H1 (cell line): ENCODE measurements at regions not wholly inside any gene's neighbourhood (a gene's known extent, or its start where the extent isn't known, plus 50 kb on each side); places are given as distances from the start of the nearest gene placed in this dataset.

Source experiments
- CTCF ChIA-PET: fragments of 300-600 bp; sonication (Branson Sonifier 250); formaldehyde crosslinking; loops from one replicate; lab custom pipeline; 2021; ENCODE audit not compliant: partially characterized antibody; lab: Charles Lee
- POLR2A ChIA-PET: fragments of 300-600 bp; sonication (Branson Sonifier 250); formaldehyde crosslinking; loops from one replicate; lab custom pipeline; 2021; ENCODE audit warnings: inconsistent platforms; ENCODE audit not compliant: partially characterized antibody; lab: Charles Lee
- DNase-seq, 2 experiments: peaks; one replicate each; pipeline versions ENCODE4 v3.0.0 to v3.0.0-alpha.2; 2010 to 2022; ENCODE audit warnings: low spot score in 2 of 2, low read depth in 1 of 2, mixed read lengths in 1 of 2
- FAIRE-seq: peaks from 2 replicates; lab custom pipeline; 2011; peaks lifted over from hg19 to GRCh38; lab: Jason Lieb, UNC
- H2AFZ ChIP-seq: 2 replicates; pipeline ENCODE4 v1.8.1; 2012; ENCODE audit warnings: low read length, inconsistent platforms
- H2AK5ac ChIP-seq: 2 replicates; pipeline ENCODE4 v1.6.1; 2013; ENCODE audit warnings: low read depth, low read length
- H2BK120ac ChIP-seq: replicated peaks from 2 replicates; pipeline ENCODE3; 2013; ENCODE audit warnings: low read depth, low read length, inconsistent platforms
- H2BK12ac ChIP-seq: 2 replicates; pipeline ENCODE4 v1.6.1; 2013; ENCODE audit warnings: low read depth, low read length
- H2BK15ac ChIP-seq: 2 replicates; pipeline ENCODE4 v1.6.1; 2013; ENCODE audit warnings: low read length
- H2BK20ac ChIP-seq: 2 replicates; pipeline ENCODE4 v1.6.1; 2013; ENCODE audit warnings: low read length
- H2BK5ac ChIP-seq: 2 replicates; pipeline ENCODE4 v1.6.1; 2013; ENCODE audit warnings: low read depth, low read length
- H3K14ac ChIP-seq: 2 replicates; pipeline ENCODE4 v1.6.1; 2013; ENCODE audit warnings: inconsistent platforms; ENCODE audit not compliant: insufficient read length
- H3K18ac ChIP-seq: 2 replicates; pipeline ENCODE4 v1.6.1; 2013; ENCODE audit warnings: low read length; ENCODE audit errors: extremely low read depth
- H3K23ac ChIP-seq: 2 replicates; pipeline ENCODE4 v1.6.1; 2013; ENCODE audit warnings: inconsistent platforms; ENCODE audit not compliant: insufficient read length
- H3K23me2 ChIP-seq: 2 replicates; pipeline ENCODE4 v1.6.1; 2013; ENCODE audit warnings: low read depth, low read length
- H3K27ac ChIP-seq: 2 replicates; pipeline ENCODE4 v1.6.1; 2011; ENCODE audit warnings: low read depth, low read length, inconsistent platforms
- H3K27me3 ChIP-seq, 4 experiments: replicated peaks in 1 of 4; 1 replicate in 1 of 4; 2 replicates in 3 of 4; pipeline versions ENCODE4 v1.6.1 to v1.8.1; 2011 to 2013; ENCODE audit warnings: low read length in 3 of 4, mild to moderate bottlenecking in 3 of 4, inconsistent platforms in 2 of 4, mixed read lengths in 2 of 4, moderate library complexity in 1 of 4; ENCODE audit not compliant: control insufficient read depth in 3 of 4, insufficient read depth in 3 of 4; ENCODE audit errors: extremely low read depth in 1 of 4
- H3K36me3 ChIP-seq, 4 experiments: 2 replicates each; pipeline versions ENCODE4 v1.6.1 to v1.8.1; 2011 to 2013; ENCODE audit warnings: mild to moderate bottlenecking in 4 of 4, low read length in 3 of 4, moderate library complexity in 2 of 4, control low read depth in 1 of 4, inconsistent platforms in 1 of 4; ENCODE audit not compliant: insufficient read depth in 4 of 4, control insufficient read depth in 2 of 4
- H3K4ac ChIP-seq: replicated peaks from 2 replicates; pipeline ENCODE3; 2013; ENCODE audit warnings: low read length, low read depth, mixed read lengths, inconsistent platforms; ENCODE audit not compliant: insufficient read length
- H3K4me1 ChIP-seq, 4 experiments: replicated peaks in 1 of 4; 1 replicate in 1 of 4; 2 replicates in 3 of 4; pipeline versions ENCODE4 v1.6.1 to v1.8.1; 2011 to 2013; ENCODE audit warnings: low read length in 3 of 4, inconsistent platforms in 2 of 4, mixed read lengths in 1 of 4; ENCODE audit not compliant: insufficient read depth in 4 of 4, control insufficient read depth in 3 of 4
- H3K4me2 ChIP-seq, 2 experiments: 2 replicates each; pipeline versions ENCODE4 v1.6.1 to v1.8.1; 2011 to 2013; ENCODE audit warnings: low read depth in 2 of 2, low read length in 2 of 2, control low read depth in 1 of 2, inconsistent platforms in 1 of 2, mild to moderate bottlenecking in 1 of 2; ENCODE audit not compliant: insufficient read depth in 1 of 2
- H3K4me3 ChIP-seq, 4 experiments: fragments of 200-600, 300-600 bp in 1 of 4; sonication (generic), shearing (Covaris generic), sonication (Bioruptor Twin) in 1 of 4; 2 replicates each; pipeline versions ENCODE4 v1.5.1 to v1.8.1; 2011 to 2016; ENCODE audit warnings: low read length in 4 of 4, low read depth in 3 of 4, control low read depth in 2 of 4, inconsistent platforms in 2 of 4, mild to moderate bottlenecking in 2 of 4, mixed read lengths in 1 of 4, moderate library complexity in 1 of 4; ENCODE audit not compliant: insufficient read depth in 2 of 4; ENCODE audit errors: extremely low read depth in 1 of 4
- H3K56ac ChIP-seq: replicated peaks from 2 replicates; pipeline ENCODE3; 2013; ENCODE audit warnings: low read depth, mild to moderate bottlenecking, mixed read lengths, low read length, inconsistent platforms; ENCODE audit not compliant: insufficient read length
- H3K79me1 ChIP-seq: 2 replicates; pipeline ENCODE4 v1.6.1; 2013; ENCODE audit warnings: low read depth, low read length, control low read depth
- H3K79me2 ChIP-seq, 2 experiments: 2 replicates each; pipeline versions ENCODE4 v1.6.1 to v1.8.1; 2012 to 2013; ENCODE audit warnings: low read length in 2 of 2, mild to moderate bottlenecking in 2 of 2, inconsistent platforms in 1 of 2; ENCODE audit not compliant: insufficient read depth in 2 of 2, control insufficient read depth in 1 of 2
- H3K9ac ChIP-seq, 4 experiments: replicated peaks in 1 of 4; 1 replicate in 1 of 4; 2 replicates in 3 of 4; pipeline versions ENCODE4 v1.6.1 to v1.8.1; 2011 to 2013; ENCODE audit warnings: low read depth in 3 of 4, low read length in 3 of 4, control low read depth in 2 of 4, mild to moderate bottlenecking in 2 of 4, moderate library complexity in 2 of 4, inconsistent platforms in 1 of 4; ENCODE audit errors: extremely low read depth in 1 of 4
- H3K9me3 ChIP-seq, 2 experiments: 2 replicates each; pipeline versions ENCODE4 v1.6.1 to v1.8.1; 2012 to 2013; ENCODE audit warnings: mild to moderate bottlenecking in 2 of 2, moderate library complexity in 2 of 2, control low read depth in 1 of 2, inconsistent platforms in 1 of 2, low read depth in 1 of 2, low read length in 1 of 2, mixed read lengths in 1 of 2; ENCODE audit not compliant: insufficient read depth in 2 of 2
- H4K20me1 ChIP-seq, 2 experiments: replicated peaks in 1 of 2; 2 replicates each; pipeline versions ENCODE3 to v1.8.1; 2011 to 2013; ENCODE audit warnings: inconsistent platforms in 2 of 2, low read length in 2 of 2, mild to moderate bottlenecking in 1 of 2; ENCODE audit not compliant: insufficient read depth in 2 of 2, control insufficient read depth in 1 of 2
- H4K5ac ChIP-seq: 2 replicates; pipeline ENCODE4 v1.6.1; 2013; ENCODE audit warnings: low read length, low read depth, mixed read lengths, inconsistent platforms; ENCODE audit not compliant: insufficient read length
- H4K8ac ChIP-seq: 2 replicates; pipeline ENCODE4 v1.8.0; 2013; ENCODE audit warnings: mild to moderate bottlenecking, moderate library complexity, low read length, inconsistent platforms; ENCODE audit not compliant: insufficient read depth; ENCODE audit errors: extremely low read depth
- H4K91ac ChIP-seq: replicated peaks from 2 replicates; pipeline ENCODE3; 2013; ENCODE audit warnings: low read length, mixed read lengths, inconsistent platforms; ENCODE audit not compliant: insufficient read length
- CREB1 ChIP-seq: IDR thresholded peaks from 2 replicates; pipeline ENCODE4 v1.6.1; 2012; ENCODE audit warnings: inconsistent platforms
- MAFK ChIP-seq: IDR thresholded peaks from 2 replicates; pipeline ENCODE4 v1.6.1; 2012; ENCODE audit warnings: low read depth, mild to moderate bottlenecking, improper control_type of control experiment, low read length
- WGBS, 2 experiments: shearing (Covaris generic) in 1 of 2; methylation state at CpG; one replicate each; pipeline versions ENCODE4 v1.1.6 to v1.1.7; 2013 to 2015; ENCODE audit warnings: low lambda C conversion rate in 2 of 2, mixed read lengths in 2 of 2, inconsistent platforms in 1 of 2, low coverage in 1 of 2, missing lambda C conversion rate in 1 of 2; ENCODE audit not compliant: insufficient replicate concordance in 2 of 2, insufficient coverage in 1 of 2, insufficient read length in 1 of 2; ENCODE audit errors: extremely low coverage in 1 of 2, missing lambda C conversion rate in 1 of 2; 5-methylcytosine and 5-hydroxymethylcytosine counted together

GRCh38 chr6:85069577-85069976, 305.2 kb upstream of the TBX18 start:
- Histone ChIP-seq H3K14ac (no peak overlapping the region), H2BK15ac (no peak overlapping the region), H2AFZ (no peak overlapping the region), H3K23ac (no peak overlapping the region), H3K9me3 (no peaks in the 10 kb centered on the region), H2BK120ac (no peak overlapping the region), H4K8ac (no peak overlapping the region), H2BK5ac (no peak overlapping the region), H3K4me2 (no peak overlapping the region)
- DNase-seq = no peak
- TF ChIP-seq MAFK (peak; percentile 55; the same call in 1 of the 2 replicates), CREB1 (no peak)
- TF ChIP-seq, all 59 proteins: peak for 1
- H2AK5ac ChIP-seq = no peak overlapping the region
- H3K18ac ChIP-seq = no peak overlapping the region
- ChIA-PET POLR2A (no interaction called here), CTCF (no interaction called here)
- H3K36me3 ChIP-seq = no peaks in the 10 kb centered on the region
- no peak overlapping the region for H4K5ac ChIP-seq
- H3K79me2 ChIP-seq = no peaks in the 10 kb centered on the region
- FAIRE-seq = no peak
- H3K23me2 ChIP-seq = no peaks in the 10 kb centered on the region
- H3K9ac ChIP-seq = no peak overlapping the region
- H3K4me3 ChIP-seq = no peak overlapping the region
- H3K4me1 ChIP-seq = no peaks in the 10 kb centered on the region
- H3K27me3 ChIP-seq = peaks cover 0 to 1% (median 0%) of the 10 kb centered on the region in 4 experiments; a peak in 1 of 7 replicates
- no peaks in the 10 kb centered on the region for H3K79me1 ChIP-seq
- no peak overlapping the region for H2BK12ac ChIP-seq
- no peak overlapping the region for H3K56ac ChIP-seq
- H3K27ac ChIP-seq = no peak overlapping the region
- H4K20me1 ChIP-seq = no peaks in the 10 kb centered on the region
- H2BK20ac ChIP-seq = no peak overlapping the region
- H4K91ac ChIP-seq = no peak overlapping the region
- no peak overlapping the region for H3K4ac ChIP-seq
- WGBS, 2 experiments = 88% methylated on average over 1 of the region's 1 CpG; no CpG with 5 or more reads in 1 of the 2 experiments
